CD4-positive, alpha-beta T cell (primary cell): ENCODE measurements at regions not wholly inside any gene's neighbourhood (a gene's known extent, or its start where the extent isn't known, plus 50 kb on each side); places are given as distances from the start of the nearest gene placed in this dataset.

Source experiments
- ATAC-seq: fragments of 200-7000 bp; cut with Tn5 transposase; one replicate; pipeline ENCODE4 v1.10.0; 2022; ENCODE audit warnings: mild to moderate bottlenecking; ENCODE audit not compliant: poor library complexity
- CTCF ChIA-PET: fragments of 350-600 bp; sonication (Branson Sonifier 250); formaldehyde crosslinking; loops from one replicate; lab custom pipeline; 2021; ENCODE audit warnings: antibody characterized with exemption, inconsistent platforms; lab: Charles Lee
- POLR2A ChIA-PET: fragments of 350-600 bp; sonication (Branson Sonifier 250); formaldehyde crosslinking; loops from one replicate; lab custom pipeline; 2021; ENCODE audit warnings: antibody characterized with exemption, inconsistent platforms; lab: Charles Lee
- DNase-seq, 14 experiments: peaks; one replicate each; pipeline ENCODE4 v3.0.0-alpha.2; 2013 to 2020; ENCODE audit warnings: mixed read lengths in 2 of 14
- H3K27ac ChIP-seq, 2 donors: one replicate each; pipeline versions ENCODE4 v1.5.1 to v1.7.0; 2013; ENCODE audit warnings: low read length in 2 of 2, low read depth in 1 of 2, mild to moderate bottlenecking in 1 of 2
- H3K27me3 ChIP-seq, 2 experiments: 1 replicate in 1 of 2; 2 replicates in 1 of 2; pipeline versions ENCODE4 v1.6.1 to v1.7.0; 2013; ENCODE audit warnings: low read length in 2 of 2, control low read depth in 1 of 2, mild to moderate bottlenecking in 1 of 2, moderate library complexity in 1 of 2; ENCODE audit not compliant: insufficient read depth in 2 of 2, control insufficient read depth in 1 of 2
- H3K36me3 ChIP-seq: one replicate; pipeline ENCODE4 v1.6.1; 2013; ENCODE audit warnings: low read length, control low read depth; ENCODE audit not compliant: insufficient read depth
- H3K4me1 ChIP-seq: one replicate; pipeline ENCODE4 v1.6.1; 2013; ENCODE audit warnings: low read length, control low read depth; ENCODE audit not compliant: insufficient read depth
- H3K4me3 ChIP-seq: one replicate; pipeline ENCODE4 v1.5.1; 2013; ENCODE audit warnings: mild to moderate bottlenecking, low read length, moderate library complexity
- H3K9me3 ChIP-seq, 2 experiments: 1 replicate in 1 of 2; 2 replicates in 1 of 2; pipeline versions ENCODE4 v1.6.1 to v1.7.0; 2013; ENCODE audit warnings: low read length in 2 of 2, mild to moderate bottlenecking in 2 of 2, control low read depth in 1 of 2, moderate library complexity in 1 of 2; ENCODE audit not compliant: control insufficient read depth in 1 of 2, insufficient read depth in 1 of 2
- H3K27ac Mint-ChIP-seq: one replicate; pipeline ENCODE4 v1.8.0; 2020; ENCODE audit warnings: mixed read lengths
- H3K27me3 Mint-ChIP-seq: one replicate; pipeline ENCODE4 v1.8.0; 2021; ENCODE audit warnings: mixed read lengths
- H3K36me3 Mint-ChIP-seq: one replicate; pipeline ENCODE4 v1.8.0; 2021; ENCODE audit warnings: low read depth, mixed read lengths
- H3K4me1 Mint-ChIP-seq: one replicate; pipeline ENCODE4 v1.8.0; 2021; ENCODE audit warnings: low read depth, mixed read lengths
- H3K4me3 Mint-ChIP-seq: one replicate; pipeline ENCODE4 v1.8.0; 2020; ENCODE audit warnings: mild to moderate bottlenecking, mixed read lengths
- H3K9me3 Mint-ChIP-seq: one replicate; pipeline ENCODE4 v1.8.0; 2020; ENCODE audit warnings: mixed read lengths
- CTCF ChIP-seq: fragments of 200-600 bp; IDR thresholded peaks from one replicate; pipeline ENCODE4 v1.8.0; 2022; ENCODE audit warnings: antibody characterized with exemption, mild to moderate bottlenecking
- intact Hi-C, 2 experiments: fragments of 100-400 bp; cut with DNase I in 1 of 2; cut with micrococcal nuclease in 1 of 2; formaldehyde crosslinking; loops; one replicate each; pipeline versions ENCODE4 v1.15.1 to v1.9.0; 2023 to 2025; cut with DNase I, micrococcal nuclease

GRCh38 chr12:104866291-104866690 is 91.8 kb downstream of the SLC41A2 start:
- H3K27me3 Mint-ChIP-seq = no peaks in the 10 kb centered on the region
- intact Hi-C loops = no loop called here
- H3K27ac Mint-ChIP-seq = no peak overlapping the region
- Histone ChIP-seq H3K27ac (no peak overlapping the region), H3K9me3 (no peaks in the 10 kb centered on the region), H3K4me3 (no peak overlapping the region), H3K4me1 (no peaks in the 10 kb centered on the region), H3K36me3 (no peaks in the 10 kb centered on the region), H3K27me3 (peaks cover 0 to 5% of the 10 kb centered on the region in 2 experiments)
- H3K9me3 Mint-ChIP-seq = no peaks in the 10 kb centered on the region
- CTCF ChIA-PET = no interaction called here
- no peaks in the 10 kb centered on the region for H3K4me1 Mint-ChIP-seq
- DNase-seq (no peak), ATAC-seq (no peak)
- no peak for TF ChIP-seq CTCF
- POLR2A ChIA-PET = no interaction called here
- H3K36me3 Mint-ChIP-seq = no peaks in the 10 kb centered on the region
- H3K4me3 Mint-ChIP-seq = no peak overlapping the region

GRCh38 chr12:104865080-104865479 is 93.0 kb downstream of the SLC41A2 start:
- DNase-seq = peak in 1 of 14 experiments; percentile 1
- H3K4me3 Mint-ChIP-seq = no peak overlapping the region
- no peaks in the 10 kb centered on the region for H3K36me3 Mint-ChIP-seq
- H3K27ac Mint-ChIP-seq = no peak overlapping the region
- no peak for ATAC-seq
- no peaks in the 10 kb centered on the region for H3K9me3 Mint-ChIP-seq
- Histone ChIP-seq H3K4me1 (no peaks in the 10 kb centered on the region), H3K36me3 (no peaks in the 10 kb centered on the region), H3K27ac (no peak overlapping the region), H3K9me3 (no peaks in the 10 kb centered on the region), H3K4me3 (no peak overlapping the region), H3K27me3 (peaks cover 0 to 5% of the 10 kb centered on the region in 2 experiments)
- CTCF ChIA-PET = no interaction called here
- TF ChIP-seq CTCF = no peak
- intact Hi-C loops = no loop called here
- H3K27me3 Mint-ChIP-seq = no peaks in the 10 kb centered on the region
- H3K4me1 Mint-ChIP-seq = no peaks in the 10 kb centered on the region
- POLR2A ChIA-PET = interaction anchor here (1.2 kb wide), 1 partner anchor 192 kb away, joined by 3 read pairs; no protein-coding TSS in a partner anchor

GRCh38 chr12:104864668-104865067 is 93.4 kb downstream of the SLC41A2 start:
- Histone ChIP-seq H3K4me3 (no peak overlapping the region), H3K27ac (no peak overlapping the region), H3K4me1 (no peaks in the 10 kb centered on the region), H3K36me3 (no peaks in the 10 kb centered on the region), H3K9me3 (no peaks in the 10 kb centered on the region), H3K27me3 (peaks cover 0 to under 1% of the 10 kb centered on the region in 2 experiments)
- no peaks in the 10 kb centered on the region for H3K9me3 Mint-ChIP-seq
- intact Hi-C loops = no loop called here
- POLR2A ChIA-PET = interaction anchor here (0.6 to 1.2 kb wide), 3 partner anchors 67 to 192 kb away, joined by 3 to 4 read pairs (median 3); no protein-coding TSS in a partner anchor
- H3K36me3 Mint-ChIP-seq = no peaks in the 10 kb centered on the region
- no peak overlapping the region for H3K27ac Mint-ChIP-seq
- CTCF ChIA-PET = no interaction called here
- DNase-seq (no peak), ATAC-seq (no peak)
- H3K4me3 Mint-ChIP-seq = no peak overlapping the region
- H3K27me3 Mint-ChIP-seq = no peaks in the 10 kb centered on the region
- TF ChIP-seq CTCF = no peak
- no peaks in the 10 kb centered on the region for H3K4me1 Mint-ChIP-seq
